DOHH2 (cell line): ENCODE measurements at regions not wholly inside any gene's neighbourhood (a gene's known extent, or its start where the extent isn't known, plus 50 kb on each side); places are given as distances from the start of the nearest gene placed in this dataset.

Source experiments
- CTCF ChIP-seq: fragments of 200-600 bp; sonication (generic); IDR thresholded peaks from one replicate; pipeline ENCODE4 v1.5.1; 2014; ENCODE audit warnings: antibody characterized with exemption, mild to moderate bottlenecking, low read depth, low read length; ENCODE audit not compliant: poor library complexity, severe bottlenecking
- EZH2phosphoT487 ChIP-seq: fragments of 200-600 bp; sonication (generic); IDR thresholded peaks from 2 replicates; pipeline ENCODE4 v1.6.1; 2017; ENCODE audit warnings: borderline replicate concordance, mild to moderate bottlenecking, antibody characterized with exemption, low read length, moderate library complexity, mixed read lengths

- TF ChIP-seq CTCF (no peak), EZH2phosphoT487 (no peak)
Measured at GRCh38 chr9:85246541-85246940, 495.2 kb downstream of the AGTPBP1 start.
